SK-N-SH treated with all-trans-retinoic acid at 6 μM for 48 hours (cell line): ENCODE measurements at regions not wholly inside any gene's neighbourhood (a gene's known extent, or its start where the extent isn't known, plus 50 kb on each side); places are given as distances from the start of the nearest gene placed in this dataset.

Experiments used
- ATAC-seq: fragments of 200-7000 bp; cut with Tn5 transposase; 3 replicates; pipeline ENCODE4 v1.9.1; 2020; ENCODE audit warnings: mild to moderate bottlenecking, moderate library complexity
- ARNTL ChIP-seq: fragments of 450-650 bp; formaldehyde crosslinking; IDR thresholded peaks from 2 replicates; pipeline ENCODE4 v1.5.0; 2020; ENCODE audit warnings: low read depth, mild to moderate bottlenecking, moderate library complexity, borderline replicate concordance
- BACH2 ChIP-seq: fragments of 250-450 bp; sonication (Bioruptor Pico); IDR thresholded peaks from 2 replicates; pipeline ENCODE4 v1.9.0; 2021; ENCODE audit warnings: mild to moderate bottlenecking, borderline replicate concordance
- CREB5 ChIP-seq: fragments of 250-450 bp; sonication (Bioruptor Pico); IDR thresholded peaks from 2 replicates; pipeline ENCODE4 v1.5.1; 2020; ENCODE audit warnings: low read depth, mild to moderate bottlenecking, moderate library complexity
- CSDC2 ChIP-seq: fragments of 250-450 bp; sonication (Bioruptor Pico); IDR thresholded peaks from 2 replicates; pipeline ENCODE4 v1.5.0; 2020; ENCODE audit warnings: mild to moderate bottlenecking, moderate library complexity
- ESRRG ChIP-seq: fragments of 250-450 bp; sonication (Bioruptor Pico); IDR thresholded peaks from 2 replicates; pipeline ENCODE4 v1.6.1; 2021; ENCODE audit warnings: mild to moderate bottlenecking
- GLIS3 ChIP-seq: fragments of 250-450 bp; sonication (Bioruptor Pico); IDR thresholded peaks from 2 replicates; pipeline ENCODE4 v1.5.0; 2020; ENCODE audit warnings: mild to moderate bottlenecking, moderate library complexity
- ISL1 ChIP-seq: fragments of 250-450 bp; sonication (Bioruptor Pico); IDR thresholded peaks from 2 replicates; pipeline ENCODE4 v2.1.2; 2022; ENCODE audit warnings: mild to moderate bottlenecking, moderate library complexity
- OSR1 ChIP-seq: fragments of 250-450 bp; sonication (Bioruptor Pico); IDR thresholded peaks from 2 replicates; pipeline ENCODE4 v1.8.0; 2022; ENCODE audit warnings: moderate library complexity, mild to moderate bottlenecking, inconsistent platforms
- PATZ1 ChIP-seq: fragments of 250-450 bp; sonication (Bioruptor Pico); IDR thresholded peaks from 2 replicates; pipeline ENCODE4 v1.8.0; 2020; ENCODE audit warnings: mild to moderate bottlenecking, moderate library complexity, borderline replicate concordance
- POU6F1 ChIP-seq: fragments of 250-450 bp; sonication (Bioruptor Pico); IDR thresholded peaks from 2 replicates; pipeline ENCODE4 v1.8.0; 2021; ENCODE audit warnings: low read depth, mild to moderate bottlenecking, moderate library complexity, borderline replicate concordance
- PPARA ChIP-seq: fragments of 250-450 bp; sonication (Bioruptor Pico); IDR thresholded peaks from 2 replicates; pipeline ENCODE4 v1.5.0; 2020; ENCODE audit warnings: mild to moderate bottlenecking, borderline replicate concordance
- RARB ChIP-seq: fragments of 250-450 bp; sonication (Bioruptor Pico); IDR thresholded peaks from 2 replicates; pipeline ENCODE4 v1.8.0; 2021; ENCODE audit warnings: mild to moderate bottlenecking, moderate library complexity
- SNAI2 ChIP-seq: fragments of 250-450 bp; sonication (Bioruptor Pico); IDR thresholded peaks from 2 replicates; pipeline ENCODE4 v1.5.0; 2020; ENCODE audit warnings: mild to moderate bottlenecking, moderate library complexity
- TCF4 ChIP-seq: fragments of 250-450 bp; sonication (Bioruptor Pico); IDR thresholded peaks from 2 replicates; pipeline ENCODE4 v1.8.0; 2021; ENCODE audit warnings: mild to moderate bottlenecking, moderate library complexity, borderline replicate concordance
- TOX ChIP-seq: fragments of 250-450 bp; sonication (Bioruptor Pico); IDR thresholded peaks from 2 replicates; pipeline ENCODE4 v1.8.0; 2021; ENCODE audit warnings: mild to moderate bottlenecking, moderate library complexity, borderline replicate concordance
- TSHZ2 ChIP-seq: fragments of 250-450 bp; sonication (Bioruptor Pico); IDR thresholded peaks from 2 replicates; pipeline ENCODE4 v1.5.0; 2020; ENCODE audit warnings: mild to moderate bottlenecking, moderate library complexity
- ZC3H10 ChIP-seq: fragments of 250-450 bp; sonication (Bioruptor Pico); IDR thresholded peaks from 2 replicates; pipeline ENCODE4 v1.5.1; 2021; ENCODE audit warnings: mild to moderate bottlenecking, moderate library complexity
- ZFP3 ChIP-seq: fragments of 250-450 bp; sonication (Bioruptor Pico); IDR thresholded peaks from 2 replicates; pipeline ENCODE4 v1.5.0; 2020; ENCODE audit warnings: mild to moderate bottlenecking, moderate library complexity
- ZFP30 ChIP-seq: fragments of 450-650 bp; formaldehyde crosslinking; IDR thresholded peaks from 2 replicates; pipeline ENCODE4 v1.5.0; 2022; ENCODE audit warnings: mild to moderate bottlenecking, moderate library complexity
- ZNF565 ChIP-seq: fragments of 450-650 bp; formaldehyde crosslinking; conservative IDR thresholded peaks from 2 replicates; pipeline ENCODE4 v1.5.0; 2020; ENCODE audit warnings: low read depth, mild to moderate bottlenecking, moderate library complexity
- ZNF70 ChIP-seq: fragments of 450-650 bp; formaldehyde crosslinking; IDR thresholded peaks from 2 replicates; pipeline ENCODE4 v1.5.0; 2020; ENCODE audit warnings: mild to moderate bottlenecking, moderate library complexity
- ZNF8 ChIP-seq: fragments of 450-650 bp; formaldehyde crosslinking; IDR thresholded peaks from 2 replicates; pipeline ENCODE4 v1.5.0; 2020; ENCODE audit warnings: mild to moderate bottlenecking, moderate library complexity

- no peak for TF ChIP-seq ARNTL
- TF ChIP-seq ISL1 (CRISPR knock-in tag) = no peak
- no peak for TF ChIP-seq ZNF70 (CRISPR knock-in tag)
- TF ChIP-seq GLIS3 (CRISPR knock-in tag) = no peak
- TF ChIP-seq TSHZ2 = no peak
- no peak for TF ChIP-seq OSR1 (CRISPR knock-in tag)
- no peak for TF ChIP-seq ESRRG (CRISPR knock-in tag)
- no peak for TF ChIP-seq BACH2 (CRISPR knock-in tag)
- no peak for TF ChIP-seq ZFP3 (CRISPR knock-in tag)
- no peak for TF ChIP-seq POU6F1
- no peak for TF ChIP-seq ZNF8 (CRISPR knock-in tag)
- no peak for TF ChIP-seq CSDC2 (CRISPR knock-in tag)
- TF ChIP-seq ZNF565 (CRISPR knock-in tag) = no peak
- TF ChIP-seq PATZ1 (CRISPR knock-in tag) = no peak
- no peak for TF ChIP-seq CREB5 (CRISPR knock-in tag)
- ATAC-seq = no peak
Observed at GRCh38 chr12:118840399-118840798, 140.9 kb upstream of the SRRM4 start.

- ATAC-seq = no peak
- no peak for TF ChIP-seq OSR1 (CRISPR knock-in tag)
- no peak for TF ChIP-seq SNAI2
- no peak for TF ChIP-seq PATZ1 (CRISPR knock-in tag)
- no peak for TF ChIP-seq ZNF565 (CRISPR knock-in tag)
Observed at GRCh38 chr12:118840878-118841277, 140.5 kb upstream of the SRRM4 start.

- ATAC-seq = no peak
- TF ChIP-seq ZNF565 (CRISPR knock-in tag) = no peak
- no peak for TF ChIP-seq ZNF70 (CRISPR knock-in tag)
- TF ChIP-seq PPARA (CRISPR knock-in tag) = no peak
- no peak for TF ChIP-seq OSR1 (CRISPR knock-in tag)
- TF ChIP-seq CSDC2 (CRISPR knock-in tag) = no peak
- TF ChIP-seq ZNF8 (CRISPR knock-in tag) = no peak
- TF ChIP-seq ZFP30 (CRISPR knock-in tag) = no peak
- TF ChIP-seq PATZ1 (CRISPR knock-in tag) = no peak
- TF ChIP-seq ZC3H10 (CRISPR knock-in tag) = no peak
- TF ChIP-seq SNAI2 = no peak
- TF ChIP-seq GLIS3 (CRISPR knock-in tag) = no peak
- TF ChIP-seq TCF4 (CRISPR knock-in tag) = no peak
- TF ChIP-seq RARB (CRISPR knock-in tag) = no peak
- TF ChIP-seq TOX (CRISPR knock-in tag) = no peak
- no peak for TF ChIP-seq ARNTL
- TF ChIP-seq TSHZ2 = no peak
Observed at GRCh38 chr12:118841588-118841987, 139.8 kb upstream of the SRRM4 start.
